Spleen (tissue), 7 donors: ENCODE measurements at regions not wholly inside any gene's neighbourhood (a gene's known extent, or its start where the extent isn't known, plus 50 kb on each side); places are given as distances from the start of the nearest gene placed in this dataset.

Source experiments
- CTCF ChIP-seq, 11 experiments: fragments of 200-600 bp in 7 of 11; fragments of 450-650 bp in 4 of 11; sonication (generic) in 4 of 11; IDR thresholded peaks in 8 of 11; conservative IDR thresholded peaks in 3 of 11; 1 replicate in 7 of 11; 2 replicates in 4 of 11; pipeline versions ENCODE4 v1.4.0 to v1.8.0; 2016 to 2021; ENCODE audit warnings: antibody characterized with exemption in 11 of 11, inconsistent platforms in 4 of 11, mild to moderate bottlenecking in 1 of 11
- POLR2A ChIP-seq, 3 donors: fragments of 450-650 bp; IDR thresholded peaks; one replicate each; pipeline ENCODE4 v1.5.1; 2017; ENCODE audit warnings: antibody characterized with exemption in 3 of 3, mild to moderate bottlenecking in 1 of 3
- donor health status: DM: no; HTN: no; CAD: no; lungs with moderate emphysema.
- donor health status: DM: no; HTN: no; CAD: no.
- donor health status: DM: no; HTN: no; CAD: no.

- TF ChIP-seq POLR2A (IDR thresholded peaks at IDR 0.05) (no peak), CTCF (IDR thresholded peaks at IDR 0.05 in 8 of 11, conservative IDR thresholded peaks at IDR 0.05 in 3 of 11) (no peak)
Observed at GRCh38 chr15:95468820-95469219, 861.7 kb upstream of the NR2F2 start.
